ENCODE measurements at regions not wholly inside any gene's neighbourhood (a gene's known extent, or its start where the extent isn't known, plus 50 kb on each side); places are given as distances from the start of the nearest gene placed in this dataset.
A peak's percentile ranks its signal among the peaks of the same experiment; 100 is the strongest.
"Not testable (repeated sequence)": the region's sequence is repeated elsewhere in the genome, so short reads cannot be mapped to it uniquely, and the experiment has no call there.

DNA sequence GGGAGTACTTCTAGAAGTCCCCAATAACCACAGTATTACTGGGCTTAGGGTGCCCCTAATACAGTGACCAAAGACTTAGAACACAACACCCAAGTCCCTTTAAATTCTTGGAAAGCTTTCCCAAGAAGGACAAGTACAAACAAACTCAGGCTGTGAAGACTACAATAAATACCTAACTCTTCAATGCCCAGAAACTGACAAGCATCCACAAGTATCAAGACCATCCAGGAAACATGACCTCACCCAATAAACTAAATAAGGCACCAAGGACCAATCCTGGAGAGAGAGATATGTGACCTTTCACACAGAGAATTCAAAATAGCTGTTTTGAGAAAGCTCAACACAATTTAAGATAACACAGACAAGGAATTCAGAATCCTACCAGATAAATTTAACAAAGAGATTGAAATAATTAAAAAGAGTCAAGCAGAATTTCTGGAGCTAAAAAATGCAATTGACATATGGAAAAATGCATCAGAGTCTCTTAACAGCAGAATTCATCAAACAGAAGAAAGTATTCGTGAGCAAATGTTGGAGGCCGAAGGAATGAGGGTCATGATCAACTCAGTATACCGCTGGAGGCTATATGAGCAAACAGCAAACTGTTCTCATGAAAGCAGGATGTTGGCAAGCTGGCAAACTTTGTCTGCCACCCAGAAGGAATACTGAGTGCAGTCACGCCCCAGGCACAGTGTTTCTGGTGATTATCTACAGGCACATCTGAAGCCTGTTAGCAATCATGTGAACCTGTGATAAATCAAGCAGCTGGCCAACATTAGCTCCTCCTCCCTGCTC, 87.0 kb upstream of the NECTIN3 start:
- TF ChIP-seq, protein P1, sequence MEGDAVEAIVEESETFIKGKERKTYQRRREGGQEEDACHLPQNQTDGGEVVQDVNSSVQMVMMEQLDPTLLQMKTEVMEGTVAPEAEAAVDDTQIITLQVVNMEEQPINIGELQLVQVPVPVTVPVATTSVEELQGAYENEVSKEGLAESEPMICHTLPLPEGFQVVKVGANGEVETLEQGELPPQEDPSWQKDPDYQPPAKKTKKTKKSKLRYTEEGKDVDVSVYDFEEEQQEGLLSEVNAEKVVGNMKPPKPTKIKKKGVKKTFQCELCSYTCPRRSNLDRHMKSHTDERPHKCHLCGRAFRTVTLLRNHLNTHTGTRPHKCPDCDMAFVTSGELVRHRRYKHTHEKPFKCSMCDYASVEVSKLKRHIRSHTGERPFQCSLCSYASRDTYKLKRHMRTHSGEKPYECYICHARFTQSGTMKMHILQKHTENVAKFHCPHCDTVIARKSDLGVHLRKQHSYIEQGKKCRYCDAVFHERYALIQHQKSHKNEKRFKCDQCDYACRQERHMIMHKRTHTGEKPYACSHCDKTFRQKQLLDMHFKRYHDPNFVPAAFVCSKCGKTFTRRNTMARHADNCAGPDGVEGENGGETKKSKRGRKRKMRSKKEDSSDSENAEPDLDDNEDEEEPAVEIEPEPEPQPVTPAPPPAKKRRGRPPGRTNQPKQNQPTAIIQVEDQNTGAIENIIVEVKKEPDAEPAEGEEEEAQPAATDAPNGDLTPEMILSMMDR (IDR thresholded peaks at IDR 0.05; ENCODE audit: unreplicated experiment): no peak
- peak; percentile 45 for DNase-seq
- intact Hi-C loops (cut with micrococcal nuclease; ENCODE audit: unreplicated experiment): no loop called here
- no peaks in the 10 kb centered on the region for H3K36me3 Mint-ChIP-seq (ENCODE audit: insufficient read depth, unreplicated experiment)
- no peaks in the 10 kb centered on the region for H3K27me3 Mint-ChIP-seq (ENCODE audit: unreplicated experiment)
- no TSS peak for BruUV-seq (replicated peaks)
- H3K9me3 Mint-ChIP-seq (ENCODE audit: low read depth, unreplicated experiment): no peaks in the 10 kb centered on the region
- CTCF ChIA-PET: no interaction called here
- peaks cover 15% of the 10 kb centered on the region for H3K4me1 Mint-ChIP-seq (ENCODE audit: low read depth, unreplicated experiment)
- no peak overlapping the region for H3K27ac Mint-ChIP-seq (ENCODE audit: unreplicated experiment)
- H3K4me3 Mint-ChIP-seq (ENCODE audit: low read depth, unreplicated experiment): no peak overlapping the region

DNA sequence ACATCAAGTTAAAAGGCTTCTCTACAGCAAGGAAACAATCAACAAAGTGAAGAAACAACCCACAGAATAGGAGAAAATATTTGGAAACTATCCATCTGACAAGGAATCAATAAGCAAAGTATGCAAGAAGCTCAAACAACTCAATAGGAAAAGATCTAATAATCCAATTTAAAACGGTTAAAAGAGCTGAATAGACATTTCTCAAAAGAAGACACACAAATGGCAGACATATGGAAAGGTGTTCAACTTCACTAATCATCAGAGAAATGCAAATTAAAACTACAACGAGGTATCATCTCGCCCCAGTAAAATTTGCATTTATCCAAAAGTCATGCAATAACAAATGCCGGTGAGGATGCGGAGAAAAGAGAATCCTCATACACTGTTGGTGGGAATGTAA, 82.2 kb upstream of the NECTIN3 start:
- no peaks in the 10 kb centered on the region for H3K27me3 Mint-ChIP-seq (ENCODE audit: unreplicated experiment)
- no peak overlapping the region for H3K4me3 Mint-ChIP-seq (ENCODE audit: low read depth, unreplicated experiment)
- CTCF ChIA-PET: no interaction called here
- no peak overlapping the region for H3K27ac Mint-ChIP-seq (ENCODE audit: unreplicated experiment)
- no peaks in the 10 kb centered on the region for H3K36me3 Mint-ChIP-seq (ENCODE audit: insufficient read depth, unreplicated experiment)
- peaks cover 3% of the 10 kb centered on the region for H3K9me3 Mint-ChIP-seq (ENCODE audit: low read depth, unreplicated experiment)
- no peak for DNase-seq
- TF ChIP-seq, protein P1 (IDR thresholded peaks at IDR 0.05; ENCODE audit: unreplicated experiment): no peak
- peaks cover 11% of the 10 kb centered on the region for H3K4me1 Mint-ChIP-seq (ENCODE audit: low read depth, unreplicated experiment)
- intact Hi-C loops (cut with micrococcal nuclease; ENCODE audit: unreplicated experiment): no loop called here
- no TSS peak for BruUV-seq (replicated peaks)

DNA sequence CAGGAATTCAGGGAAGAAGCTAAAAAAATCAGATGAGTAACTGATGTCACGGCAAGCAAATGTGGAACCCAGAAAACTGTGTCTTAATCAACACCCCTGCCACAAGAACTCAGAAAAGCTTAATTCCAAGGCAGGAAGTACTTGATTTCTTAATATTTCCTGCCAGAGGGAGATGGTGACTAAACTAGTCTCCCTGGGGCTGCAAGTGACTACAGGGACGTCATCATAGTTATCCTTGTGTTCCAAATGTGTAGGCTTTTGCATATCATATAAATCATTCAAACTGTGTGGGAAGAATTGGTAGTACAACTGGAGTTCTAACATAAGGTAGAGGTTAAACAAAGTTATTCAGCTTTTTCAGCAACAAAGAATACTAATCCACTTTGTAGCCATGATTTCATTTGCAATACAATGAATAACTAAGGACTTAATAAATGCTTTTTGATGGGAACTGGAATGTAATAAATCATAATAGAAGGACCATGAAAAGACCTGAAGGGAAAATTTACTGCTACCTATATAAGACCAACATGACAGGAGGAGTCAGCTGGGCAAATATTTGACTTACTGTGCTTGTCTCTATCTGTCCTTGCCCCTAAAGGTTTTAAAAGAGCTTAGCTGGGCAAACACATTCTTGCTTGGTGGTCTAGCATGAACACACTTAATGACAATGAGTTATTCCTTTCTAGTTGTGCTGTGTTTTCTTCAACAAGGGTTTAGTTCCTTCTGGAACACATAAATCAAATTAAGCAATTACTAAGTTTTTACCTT, 76.0 kb upstream of the NECTIN3 start:
- CTCF ChIA-PET: no interaction called here

DNA sequence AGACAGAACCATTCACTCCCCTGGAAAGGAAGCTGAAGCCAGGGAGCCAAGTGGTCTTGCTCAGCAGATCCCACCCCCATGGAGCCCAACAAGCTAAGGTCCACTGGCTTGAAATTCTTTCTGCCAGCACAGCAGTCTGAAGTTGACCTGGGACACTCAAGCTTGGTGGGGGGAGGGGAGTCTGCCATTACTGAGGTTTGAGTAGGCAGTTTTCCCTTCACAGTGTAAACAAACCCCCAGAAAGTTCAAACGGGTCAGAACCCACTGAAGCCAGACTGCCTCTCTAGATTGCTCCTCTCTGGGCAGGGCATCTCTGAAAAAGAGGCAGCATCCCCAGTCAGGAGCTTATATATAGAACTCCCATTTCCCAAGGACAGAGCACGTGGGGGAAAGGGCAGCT, 72.8 kb upstream of the NECTIN3 start:
- BruUV-seq (replicated peaks); H3K9me3 Mint-ChIP-seq (ENCODE audit: low read depth, unreplicated experiment); H3K4me3 Mint-ChIP-seq (ENCODE audit: low read depth, unreplicated experiment); CTCF ChIA-PET; DNase-seq; H3K27me3 Mint-ChIP-seq (ENCODE audit: unreplicated experiment); intact Hi-C loops (cut with micrococcal nuclease; ENCODE audit: unreplicated experiment); H3K4me1 Mint-ChIP-seq (ENCODE audit: low read depth, unreplicated experiment); H3K27ac Mint-ChIP-seq (ENCODE audit: unreplicated experiment); H3K36me3 Mint-ChIP-seq (ENCODE audit: insufficient read depth, unreplicated experiment): not testable (repeated sequence)

More for the DNA sequence above, 76.0 kb upstream of the NECTIN3 start:
- Mint-ChIP-seq H3K27me3 (ENCODE audit: unreplicated experiment) (no peaks in the 10 kb centered on the region), H3K9me3 (ENCODE audit: low read depth, unreplicated experiment) (peaks cover 5% of the 10 kb centered on the region), H3K4me3 (ENCODE audit: low read depth, unreplicated experiment) (no peak overlapping the region), H3K4me1 (ENCODE audit: low read depth, unreplicated experiment) (no peaks in the 10 kb centered on the region), H3K36me3 (ENCODE audit: insufficient read depth, unreplicated experiment) (no peaks in the 10 kb centered on the region), H3K27ac (ENCODE audit: unreplicated experiment) (no peak overlapping the region)
- TF ChIP-seq, protein P1 (IDR thresholded peaks at IDR 0.05; ENCODE audit: unreplicated experiment): no peak
- intact Hi-C loops (cut with micrococcal nuclease; ENCODE audit: unreplicated experiment): no loop called here
- DNase-seq: no peak
- BruUV-seq (replicated peaks): no TSS peak

DNA sequence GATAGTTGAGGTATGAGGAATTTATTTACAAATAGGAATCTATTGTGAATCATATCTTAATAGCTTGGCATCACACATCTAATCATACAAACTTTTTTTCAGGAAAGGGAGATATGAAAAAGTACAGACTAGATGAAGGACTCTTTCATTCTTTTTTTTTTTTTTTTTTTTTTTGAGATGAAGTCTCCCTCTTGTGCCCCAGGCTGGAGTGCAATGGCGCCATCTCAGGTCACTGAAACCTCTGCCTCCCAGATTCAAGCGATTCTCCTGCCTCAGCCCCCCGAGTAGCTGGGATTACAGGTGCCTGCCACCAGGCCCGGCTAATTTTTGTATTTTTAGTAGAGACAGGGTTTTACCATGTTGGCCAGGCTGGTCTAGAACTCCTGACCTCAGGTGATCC, 65.1 kb upstream of the NECTIN3 start:
- H3K27me3 Mint-ChIP-seq (ENCODE audit: unreplicated experiment); BruUV-seq (replicated peaks); H3K4me1 Mint-ChIP-seq (ENCODE audit: low read depth, unreplicated experiment); H3K9me3 Mint-ChIP-seq (ENCODE audit: low read depth, unreplicated experiment); H3K4me3 Mint-ChIP-seq (ENCODE audit: low read depth, unreplicated experiment); H3K36me3 Mint-ChIP-seq (ENCODE audit: insufficient read depth, unreplicated experiment); H3K27ac Mint-ChIP-seq (ENCODE audit: unreplicated experiment); intact Hi-C loops (cut with micrococcal nuclease; ENCODE audit: unreplicated experiment): not testable (repeated sequence)
- DNase-seq: peak; percentile 8
- CTCF ChIA-PET: interaction anchor here (0.7 kb wide), 2 partner anchors 1427 to 1453 kb away, joined by 3 to 6 read pairs; no protein-coding TSS in a partner anchor

Measured in Calu3 (cell line).